GM12891 (cell line): ENCODE measurements at regions not wholly inside any gene's neighbourhood (a gene's known extent, or its start where the extent isn't known, plus 50 kb on each side); places are given as distances from the start of the nearest gene placed in this dataset.

Source experiments
- POLR2AphosphoS5 ChIP-seq: IDR thresholded peaks from 2 replicates; pipeline ENCODE4 v1.6.1; 2011; ENCODE audit warnings: low read depth, low read length, control low read depth
- TAF1 ChIP-seq: IDR thresholded peaks from 2 replicates; pipeline ENCODE4 v1.6.1; 2011; ENCODE audit warnings: low read depth, low read length, control low read depth

GRCh38 chr3:181066143-181067087, 76.9 kb upstream of the DNAJC19 start:
- TF ChIP-seq TAF1 (no peak), POLR2AphosphoS5 (no peak)
